ENCODE measurements at regions not wholly inside any gene's neighbourhood (a gene's known extent, or its start where the extent isn't known, plus 50 kb on each side); places are given as distances from the start of the nearest gene placed in this dataset.

GRCh38 chr17:79411419-79411818, 199.4 kb downstream of the RBFOX3 start:
- DNase-seq (ENCODE audit: low read depth in 1 of 2, low spot score in 2 of 2), result no peak
- Histone ChIP-seq H3K4me1 (replicated peaks) (no peaks in the 10 kb centered on the region), H3K4me3 (no peak overlapping the region), H3K36me3 (no peaks in the 10 kb centered on the region), H3K27me3 (replicated peaks) (peaks cover 98% of the 10 kb centered on the region), H3K27ac (no peak overlapping the region), H3K9me3 (replicated peaks) (no peaks in the 10 kb centered on the region; the same call in 1 of the 2 replicates)

GRCh38 chr17:79410681-79411080, 200.2 kb downstream of the RBFOX3 start:
- no peak for DNase-seq (ENCODE audit: low read depth in 1 of 2, low spot score in 2 of 2)
- H3K27me3 ChIP-seq (replicated peaks), result peaks cover 98% of the 10 kb centered on the region
- H3K4me1 ChIP-seq (replicated peaks), result no peaks in the 10 kb centered on the region
- H3K9me3 ChIP-seq (replicated peaks), result no peaks in the 10 kb centered on the region; the same call in 1 of the 2 replicates
- no peak overlapping the region for H3K4me3 ChIP-seq
- no peak overlapping the region for H3K27ac ChIP-seq
- no peaks in the 10 kb centered on the region for H3K36me3 ChIP-seq

GRCh38 chr17:79408251-79408650, 202.6 kb downstream of the RBFOX3 start:
- H3K27ac ChIP-seq, result no peak overlapping the region
- H3K27me3 ChIP-seq (replicated peaks), result peaks cover 85% of the 10 kb centered on the region
- no peaks in the 10 kb centered on the region for H3K36me3 ChIP-seq
- H3K4me3 ChIP-seq, result no peak overlapping the region
- H3K4me1 ChIP-seq (replicated peaks), result no peaks in the 10 kb centered on the region
- no peak for DNase-seq (ENCODE audit: low read depth in 1 of 2, low spot score in 2 of 2)
- H3K9me3 ChIP-seq (replicated peaks), result no peaks in the 10 kb centered on the region; the same call in 1 of the 2 replicates

GRCh38 chr17:79407385-79407784, 203.5 kb downstream of the RBFOX3 start:
- Histone ChIP-seq H3K9me3 (replicated peaks) (no peaks in the 10 kb centered on the region; the same call in 1 of the 2 replicates), H3K36me3 (no peaks in the 10 kb centered on the region), H3K27ac (no peak overlapping the region), H3K27me3 (replicated peaks) (peaks cover 77% of the 10 kb centered on the region), H3K4me1 (replicated peaks) (no peaks in the 10 kb centered on the region), H3K4me3 (no peak overlapping the region)
- no peak for DNase-seq (ENCODE audit: low read depth in 1 of 2, low spot score in 2 of 2)

GRCh38 chr17:79406316-79406715, 204.5 kb downstream of the RBFOX3 start:
- H3K27me3 ChIP-seq (replicated peaks), result peaks cover 76% of the 10 kb centered on the region
- no peak for DNase-seq (ENCODE audit: low read depth in 1 of 2, low spot score in 2 of 2)
- no peaks in the 10 kb centered on the region for H3K4me1 ChIP-seq (replicated peaks)
- no peaks in the 10 kb centered on the region for H3K36me3 ChIP-seq
- no peaks in the 10 kb centered on the region for H3K9me3 ChIP-seq (replicated peaks)
- H3K27ac ChIP-seq, result no peak overlapping the region
- no peak overlapping the region for H3K4me3 ChIP-seq

- H3K27ac ChIP-seq, result no peak overlapping the region
Measured at GRCh38 chr17:79405823-79406222, 205.0 kb downstream of the RBFOX3 start.

GRCh38 chr17:79404136-79404911, 206.5 kb downstream of the RBFOX3 start:
- Histone ChIP-seq H3K4me3 (no peak overlapping the region), H3K27me3 (replicated peaks) (peaks cover 77% of the 10 kb centered on the region), H3K27ac (no peak overlapping the region), H3K4me1 (replicated peaks) (no peaks in the 10 kb centered on the region), H3K36me3 (no peaks in the 10 kb centered on the region), H3K9me3 (replicated peaks) (no peaks in the 10 kb centered on the region)
- DNase-seq (ENCODE audit: low read depth in 1 of 2, low spot score in 2 of 2), result no peak

More at GRCh38 chr17:79405823-79406222, 205.0 kb downstream of the RBFOX3 start:
- Histone ChIP-seq H3K27me3 (replicated peaks) (peaks cover 77% of the 10 kb centered on the region), H3K4me1 (replicated peaks) (no peaks in the 10 kb centered on the region), H3K9me3 (replicated peaks) (no peaks in the 10 kb centered on the region), H3K36me3 (no peaks in the 10 kb centered on the region), H3K4me3 (no peak overlapping the region)
- no peak for DNase-seq (ENCODE audit: low read depth in 1 of 2, low spot score in 2 of 2)

- H3K9me3 ChIP-seq (replicated peaks), result no peaks in the 10 kb centered on the region
- no peak for DNase-seq (ENCODE audit: low read depth in 1 of 2, low spot score in 2 of 2)
- no peak overlapping the region for H3K27ac ChIP-seq
- H3K4me3 ChIP-seq, result no peak overlapping the region
- H3K4me1 ChIP-seq (replicated peaks), result no peaks in the 10 kb centered on the region
- H3K36me3 ChIP-seq, result no peaks in the 10 kb centered on the region
- H3K27me3 ChIP-seq (replicated peaks), result peaks cover 75% of the 10 kb centered on the region
Measured at GRCh38 chr17:79401704-79402674, 208.9 kb downstream of the RBFOX3 start.

GRCh38 chr17:79400989-79401703, 209.7 kb downstream of the RBFOX3 start:
- no peaks in the 10 kb centered on the region for H3K4me1 ChIP-seq (replicated peaks)
- no peak overlapping the region for H3K27ac ChIP-seq
- DNase-seq (ENCODE audit: low read depth in 1 of 2, low spot score in 2 of 2), result peak; percentile 60 to 73
- H3K9me3 ChIP-seq (replicated peaks), result no peaks in the 10 kb centered on the region
- peaks cover 75% of the 10 kb centered on the region for H3K27me3 ChIP-seq (replicated peaks)
- no peak overlapping the region for H3K4me3 ChIP-seq
- H3K36me3 ChIP-seq, result no peaks in the 10 kb centered on the region

GRCh38 chr17:79399610-79400144, 211.2 kb downstream of the RBFOX3 start:
- Histone ChIP-seq H3K4me3 (no peak overlapping the region), H3K27ac (no peak overlapping the region), H3K36me3 (no peaks in the 10 kb centered on the region), H3K9me3 (replicated peaks) (no peaks in the 10 kb centered on the region), H3K27me3 (replicated peaks) (peaks cover 78% of the 10 kb centered on the region), H3K4me1 (replicated peaks) (no peaks in the 10 kb centered on the region)
- DNase-seq (ENCODE audit: low read depth in 1 of 2, low spot score in 2 of 2), result no peak

GRCh38 chr17:79398441-79398840, 212.4 kb downstream of the RBFOX3 start:
- Histone ChIP-seq H3K4me3 (no peak overlapping the region), H3K27ac (no peak overlapping the region), H3K27me3 (replicated peaks) (peaks cover 86% of the 10 kb centered on the region), H3K36me3 (no peaks in the 10 kb centered on the region), H3K9me3 (replicated peaks) (no peaks in the 10 kb centered on the region), H3K4me1 (replicated peaks) (no peaks in the 10 kb centered on the region)
- no peak for DNase-seq (ENCODE audit: low read depth in 1 of 2, low spot score in 2 of 2)

- Histone ChIP-seq H3K27me3 (replicated peaks) (peaks cover 97% of the 10 kb centered on the region), H3K9me3 (replicated peaks) (peaks cover 4% of the 10 kb centered on the region), H3K36me3 (no peaks in the 10 kb centered on the region), H3K4me1 (replicated peaks) (no peaks in the 10 kb centered on the region), H3K27ac (no peak overlapping the region), H3K4me3 (no peak overlapping the region)
- DNase-seq (ENCODE audit: low read depth in 1 of 2, low spot score in 2 of 2), result no peak
Measured at GRCh38 chr17:79396696-79397095, 214.2 kb downstream of the RBFOX3 start.

GRCh38 chr17:79395545-79395944, 215.3 kb downstream of the RBFOX3 start:
- H3K27ac ChIP-seq, result no peak overlapping the region
- H3K4me1 ChIP-seq (replicated peaks), result no peaks in the 10 kb centered on the region
- H3K9me3 ChIP-seq (replicated peaks), result peaks cover 4% of the 10 kb centered on the region
- no peak overlapping the region for H3K4me3 ChIP-seq
- DNase-seq (ENCODE audit: low read depth in 1 of 2, low spot score in 2 of 2), result no peak
- peaks cover 98% of the 10 kb centered on the region for H3K27me3 ChIP-seq (replicated peaks)
- H3K36me3 ChIP-seq, result no peaks in the 10 kb centered on the region

Data from SJSA1 (cell line).